Erythroblast (primary cell): ENCODE measurements at regions not wholly inside any gene's neighbourhood (a gene's known extent, or its start where the extent isn't known, plus 50 kb on each side); places are given as distances from the start of the nearest gene placed in this dataset.

ENCODE experiments used
- GATA1 ChIP-seq: IDR thresholded peaks from 2 replicates; pipeline ENCODE4 v1.6.1; 2011; ENCODE audit warnings: low read depth, mild to moderate bottlenecking, control low read depth, low read length, moderate library complexity
- POLR2A ChIP-seq: IDR thresholded peaks from 2 replicates; pipeline ENCODE4 v1.6.1; 2011; ENCODE audit warnings: mild to moderate bottlenecking, low read length

DNA sequence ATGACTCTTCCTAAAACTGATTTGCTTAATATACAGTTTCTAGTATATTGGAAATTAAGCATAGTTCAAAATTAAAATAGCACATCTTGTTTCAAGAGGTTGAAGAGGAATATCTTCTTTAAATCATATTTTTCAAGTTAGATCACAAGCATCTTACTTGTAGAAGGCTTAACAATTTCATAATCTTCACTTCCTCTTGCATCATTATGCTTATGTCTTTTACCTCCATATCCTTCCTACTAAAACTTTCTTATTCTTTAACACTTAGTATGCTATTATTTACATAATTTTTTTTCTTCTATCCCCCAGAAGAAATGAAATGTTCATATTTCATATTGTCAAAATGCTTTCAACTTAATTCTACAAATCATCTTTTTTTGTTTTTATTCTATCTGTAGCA, 1354.9 kb upstream of the TMEFF2 start:
- TF ChIP-seq POLR2A (no peak), GATA1 (no peak)
